ENCODE measurements at regions not wholly inside any gene's neighbourhood (a gene's known extent, or its start where the extent isn't known, plus 50 kb on each side); places are given as distances from the start of the nearest gene placed in this dataset.

DNA sequence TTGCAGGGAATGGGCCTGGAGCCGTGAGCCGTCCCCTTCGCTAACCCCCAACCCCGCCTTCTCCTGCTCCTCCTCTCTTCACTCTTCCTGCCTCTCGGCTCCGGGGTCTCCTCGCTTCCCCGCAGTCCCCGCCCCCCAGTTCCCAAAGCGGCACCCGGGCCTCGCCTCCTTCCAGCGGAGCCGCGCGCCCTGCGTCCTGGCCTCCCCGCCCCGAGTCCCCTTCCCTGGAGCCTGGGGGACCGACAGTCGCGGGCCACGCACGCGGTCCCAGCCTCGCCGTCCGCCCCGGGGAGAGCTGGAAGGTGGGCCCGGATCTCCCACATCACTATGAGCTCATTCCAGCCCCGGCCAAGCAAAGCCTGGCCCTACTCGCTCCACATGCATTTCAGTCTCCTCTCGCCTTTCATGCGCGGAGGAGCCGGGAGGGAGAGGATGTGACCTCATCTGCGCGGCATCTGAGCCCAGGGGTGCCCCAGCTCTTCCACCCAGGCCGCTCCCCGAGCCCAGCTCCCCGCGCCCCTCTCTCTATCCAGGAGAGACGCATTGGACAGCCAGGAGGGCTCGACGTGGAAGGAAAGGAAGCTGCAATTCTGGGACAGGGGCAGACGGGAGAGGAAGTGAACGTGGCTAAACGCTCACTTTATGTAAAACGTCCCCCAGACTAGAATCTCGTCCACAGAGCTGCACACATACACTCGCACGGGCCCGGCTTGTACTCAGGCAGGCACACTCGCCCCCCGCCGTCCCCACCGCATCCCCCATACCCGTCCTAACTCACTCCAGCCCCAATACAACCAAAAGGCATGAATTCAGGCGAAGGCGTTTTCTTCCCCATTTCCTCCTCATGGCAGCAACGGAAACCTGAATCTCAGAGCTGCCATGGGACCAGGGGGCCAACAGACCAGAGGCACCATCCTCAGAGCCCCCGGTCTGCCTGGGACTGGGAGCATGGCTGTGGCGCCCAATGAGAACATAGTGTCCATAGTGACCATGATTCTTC, 108.7 kb upstream of the CCND2 start:
- ChIA-PET CTCF (ENCODE audit: unreplicated experiment) (no interaction called here), POLR2A (interaction anchor here (0.6 kb wide), 2 partner anchors 14 to 366 kb away, joined by 3 read pairs; no protein-coding TSS in a partner anchor)
- H3K4me2 ChIP-seq (ENCODE audit: low read length): no peak overlapping the region
- H3K9me2 ChIP-seq (ENCODE audit: insufficient read depth, low read length): no peaks in the 10 kb centered on the region
- no peak overlapping the region for H3K4me3 ChIP-seq (ENCODE audit: low read depth, low read length, poor library complexity, severe bottlenecking)
- no peaks in the 10 kb centered on the region for H3K36me3 ChIP-seq (ENCODE audit: insufficient read depth, low read length)
- no peaks in the 10 kb centered on the region for H3K79me2 ChIP-seq (ENCODE audit: insufficient read depth, low read depth, low read length)
- no TSS peak for BruUV-seq (replicated peaks)
- no peak for TF ChIP-seq EZH2phosphoT487 (IDR thresholded peaks at IDR 0.05; ENCODE audit: borderline replicate concordance, low read depth, low read length)
- TF ChIP-seq, protein P1, sequence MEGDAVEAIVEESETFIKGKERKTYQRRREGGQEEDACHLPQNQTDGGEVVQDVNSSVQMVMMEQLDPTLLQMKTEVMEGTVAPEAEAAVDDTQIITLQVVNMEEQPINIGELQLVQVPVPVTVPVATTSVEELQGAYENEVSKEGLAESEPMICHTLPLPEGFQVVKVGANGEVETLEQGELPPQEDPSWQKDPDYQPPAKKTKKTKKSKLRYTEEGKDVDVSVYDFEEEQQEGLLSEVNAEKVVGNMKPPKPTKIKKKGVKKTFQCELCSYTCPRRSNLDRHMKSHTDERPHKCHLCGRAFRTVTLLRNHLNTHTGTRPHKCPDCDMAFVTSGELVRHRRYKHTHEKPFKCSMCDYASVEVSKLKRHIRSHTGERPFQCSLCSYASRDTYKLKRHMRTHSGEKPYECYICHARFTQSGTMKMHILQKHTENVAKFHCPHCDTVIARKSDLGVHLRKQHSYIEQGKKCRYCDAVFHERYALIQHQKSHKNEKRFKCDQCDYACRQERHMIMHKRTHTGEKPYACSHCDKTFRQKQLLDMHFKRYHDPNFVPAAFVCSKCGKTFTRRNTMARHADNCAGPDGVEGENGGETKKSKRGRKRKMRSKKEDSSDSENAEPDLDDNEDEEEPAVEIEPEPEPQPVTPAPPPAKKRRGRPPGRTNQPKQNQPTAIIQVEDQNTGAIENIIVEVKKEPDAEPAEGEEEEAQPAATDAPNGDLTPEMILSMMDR (conservative IDR thresholded peaks at IDR 0.05; ENCODE audit: low read length): no peak
- H3K27ac ChIP-seq (ENCODE audit: low read depth, low read length, poor library complexity, severe bottlenecking): no peak overlapping the region
- intact Hi-C loops (cut with micrococcal nuclease; ENCODE audit: unreplicated experiment): no loop called here
- peaks cover 3% of the 10 kb centered on the region for H3K4me1 ChIP-seq (ENCODE audit: insufficient read depth, low read length, poor library complexity, severe bottlenecking)
- DNase-seq (ENCODE audit: low spot score): no peak
- no peak overlapping the region for H2AFZ ChIP-seq (ENCODE audit: low read length)
- H4K20me1 ChIP-seq (ENCODE audit: insufficient read depth, low read length): no peaks in the 10 kb centered on the region
- no peaks in the 10 kb centered on the region for H3K9me3 ChIP-seq (ENCODE audit: low read length)

DNA sequence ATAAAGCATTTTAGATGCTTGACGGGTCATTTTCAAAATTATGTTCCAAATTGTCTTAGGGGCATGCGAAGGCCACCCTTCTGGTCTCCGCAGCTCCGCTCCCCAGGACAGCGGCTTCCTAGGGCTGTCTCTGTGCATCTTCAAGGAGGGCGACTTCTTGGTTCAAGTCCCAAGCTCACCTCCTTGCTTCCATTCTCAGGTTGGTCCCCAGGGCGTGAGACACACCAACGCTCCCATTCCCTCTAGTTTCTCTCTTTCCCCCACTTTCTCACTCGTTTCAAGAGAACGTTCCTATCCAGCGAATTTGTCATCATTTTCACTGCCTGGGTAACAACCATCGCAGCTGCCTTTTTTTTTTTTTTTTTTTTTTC, 109.4 kb upstream of the CCND2 start:
- BruUV-seq (replicated peaks): no TSS peak
- no peak overlapping the region for H3K4me3 ChIP-seq (ENCODE audit: low read depth, low read length, poor library complexity, severe bottlenecking)
- no peaks in the 10 kb centered on the region for H3K36me3 ChIP-seq (ENCODE audit: insufficient read depth, low read length)
- no peaks in the 10 kb centered on the region for H3K4me1 ChIP-seq (ENCODE audit: insufficient read depth, low read length, poor library complexity, severe bottlenecking)
- ChIA-PET CTCF (ENCODE audit: unreplicated experiment) (no interaction called here), POLR2A (interaction anchor here (0.8 kb wide), 1 partner anchor 10 kb away, joined by 3 read pairs; no protein-coding TSS in a partner anchor)
- no peak overlapping the region for H3K4me2 ChIP-seq (ENCODE audit: low read length)
- no peak for TF ChIP-seq EZH2phosphoT487 (IDR thresholded peaks at IDR 0.05; ENCODE audit: borderline replicate concordance, low read depth, low read length)
- TF ChIP-seq, protein P1 (conservative IDR thresholded peaks at IDR 0.05; ENCODE audit: low read length): no peak
- no peaks in the 10 kb centered on the region for H4K20me1 ChIP-seq (ENCODE audit: insufficient read depth, low read length)
- H3K9me2 ChIP-seq (ENCODE audit: insufficient read depth, low read length): no peaks in the 10 kb centered on the region
- DNase-seq (ENCODE audit: low spot score): no peak
- intact Hi-C loops (cut with micrococcal nuclease; ENCODE audit: unreplicated experiment): no loop called here
- no peaks in the 10 kb centered on the region for H3K79me2 ChIP-seq (ENCODE audit: insufficient read depth, low read depth, low read length)
- no peak overlapping the region for H3K27ac ChIP-seq (ENCODE audit: low read depth, low read length, poor library complexity, severe bottlenecking)
- H2AFZ ChIP-seq (ENCODE audit: low read length): no peak overlapping the region
- H3K9me3 ChIP-seq (ENCODE audit: low read length): no peaks in the 10 kb centered on the region

DNA sequence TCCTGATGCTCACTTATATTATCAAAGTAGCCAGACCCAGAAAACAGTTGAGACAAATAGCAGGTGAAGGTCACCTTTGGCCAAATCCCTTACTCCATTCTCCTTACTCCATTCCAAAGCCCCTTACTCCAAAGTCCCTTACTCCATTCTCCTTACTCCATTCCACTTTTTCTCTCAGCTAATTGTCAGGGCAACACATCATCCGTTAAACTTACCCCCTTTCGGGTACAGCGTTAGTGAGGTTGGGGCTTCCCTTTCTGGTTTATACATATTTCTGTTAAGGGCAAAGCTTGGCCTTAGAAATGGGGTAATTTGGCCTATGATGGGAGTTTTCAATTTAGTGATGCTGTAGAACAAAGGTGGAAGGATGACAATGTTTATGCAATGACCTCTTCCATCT, 111.8 kb upstream of the CCND2 start:
- Histone ChIP-seq H3K9me3 (ENCODE audit: low read length) (no peaks in the 10 kb centered on the region), H2AFZ (ENCODE audit: low read length) (no peak overlapping the region), H3K9me2 (ENCODE audit: insufficient read depth, low read length) (no peaks in the 10 kb centered on the region), H3K36me3 (ENCODE audit: insufficient read depth, low read length) (no peaks in the 10 kb centered on the region), H4K20me1 (ENCODE audit: insufficient read depth, low read length) (no peaks in the 10 kb centered on the region), H3K4me1 (ENCODE audit: insufficient read depth, low read length, poor library complexity, severe bottlenecking) (no peaks in the 10 kb centered on the region), H3K4me2 (ENCODE audit: low read length) (no peak overlapping the region), H3K4me3 (ENCODE audit: low read depth, low read length, poor library complexity, severe bottlenecking) (no peak overlapping the region), H3K79me2 (ENCODE audit: insufficient read depth, low read depth, low read length) (no peaks in the 10 kb centered on the region), H3K27ac (ENCODE audit: low read depth, low read length, poor library complexity, severe bottlenecking) (no peak overlapping the region)
- DNase-seq (ENCODE audit: low spot score): no peak
- ChIA-PET CTCF (ENCODE audit: unreplicated experiment) (no interaction called here), POLR2A (no interaction called here)
- TF ChIP-seq, protein P1 (conservative IDR thresholded peaks at IDR 0.05; ENCODE audit: low read length): no peak
- no peak for TF ChIP-seq EZH2phosphoT487 (IDR thresholded peaks at IDR 0.05; ENCODE audit: borderline replicate concordance, low read depth, low read length)
- no TSS peak for BruUV-seq (replicated peaks)
- intact Hi-C loops (cut with micrococcal nuclease; ENCODE audit: unreplicated experiment): no loop called here
